ENCODE measurements at regions not wholly inside any gene's neighbourhood (a gene's known extent, or its start where the extent isn't known, plus 50 kb on each side); places are given as distances from the start of the nearest gene placed in this dataset.

DNA sequence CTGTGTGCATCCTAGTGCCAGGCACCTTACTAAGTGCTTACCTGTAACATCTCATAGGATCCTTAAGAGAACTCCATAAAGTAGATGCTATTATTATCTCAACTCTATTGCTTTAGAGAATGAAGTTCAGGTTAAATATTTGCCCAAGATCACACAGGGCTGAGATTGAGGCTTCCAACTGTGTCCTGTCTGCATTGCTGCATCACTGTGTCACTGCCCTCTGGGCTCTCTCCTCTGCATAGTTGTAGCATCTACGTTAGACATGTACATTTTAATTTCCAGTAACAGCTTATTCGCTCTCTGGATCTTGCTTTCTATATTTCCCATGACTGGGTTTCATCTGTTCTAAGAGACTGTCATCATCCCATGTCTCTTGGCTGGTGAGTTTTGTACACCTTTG lies 63.6 kb upstream of the FZD8 start:
- Histone ChIP-seq H3K36me3 (ENCODE audit: insufficient read depth, insufficient read length, low read length) (no peaks in the 10 kb centered on the region), H3K9ac (ENCODE audit: insufficient read length, low read depth) (no peak overlapping the region), H3K9me3 (ENCODE audit: insufficient read depth, low read length) (peaks cover 11% of the 10 kb centered on the region; the same call in 1 of the 2 replicates), H3K4me1 (ENCODE audit: insufficient read depth, insufficient read length) (no peaks in the 10 kb centered on the region), H3K27me3 (ENCODE audit: insufficient read depth, insufficient read length) (no peaks in the 10 kb centered on the region), H3K4me3 (ENCODE audit: insufficient read length, low read depth) (no peak overlapping the region)
- TF ChIP-seq YY1 (IDR thresholded peaks at IDR 0.05; ENCODE audit: insufficient read depth, insufficient read length) (no peak), SUZ12 (IDR thresholded peaks at IDR 0.05; ENCODE audit: extremely low read depth, insufficient read depth, insufficient read length) (no peak), ZNF274 (IDR thresholded peaks at IDR 0.05; ENCODE audit: low read depth, low read length) (no peak)
- DNase-seq (ENCODE audit: low read depth, low spot score): no peak

DNA sequence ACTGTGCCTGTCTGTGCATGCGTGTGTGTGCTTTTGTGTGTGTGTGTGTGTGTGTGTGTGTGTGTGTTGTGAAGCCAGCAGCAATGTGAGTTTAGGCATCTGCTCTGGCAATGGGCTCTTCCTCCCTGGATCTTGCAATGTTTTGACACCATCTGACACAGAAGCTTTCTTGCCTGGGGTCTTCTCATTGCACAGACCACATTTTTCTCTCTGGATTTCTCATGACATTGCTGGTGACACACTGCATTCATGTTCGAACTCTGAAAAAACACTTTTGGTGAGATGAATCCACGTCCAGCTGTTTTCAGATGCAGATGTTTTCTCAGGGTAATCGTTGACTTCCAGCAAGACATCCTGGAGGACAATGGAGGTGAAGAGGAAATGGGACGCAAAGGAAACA lies 63.0 kb upstream of the FZD8 start:
- Histone ChIP-seq H3K9ac (ENCODE audit: insufficient read length, low read depth) (no peak overlapping the region), H3K36me3 (ENCODE audit: insufficient read depth, insufficient read length, low read length) (no peaks in the 10 kb centered on the region), H3K9me3 (ENCODE audit: insufficient read depth, low read length) (peaks cover 11% of the 10 kb centered on the region; the same call in 1 of the 2 replicates), H3K4me1 (ENCODE audit: insufficient read depth, insufficient read length) (no peaks in the 10 kb centered on the region), H3K4me3 (ENCODE audit: insufficient read length, low read depth) (no peak overlapping the region), H3K27me3 (ENCODE audit: insufficient read depth, insufficient read length) (no peaks in the 10 kb centered on the region)
- no peak for TF ChIP-seq YY1 (IDR thresholded peaks at IDR 0.05; ENCODE audit: insufficient read depth, insufficient read length)
- TF ChIP-seq SUZ12 (IDR thresholded peaks at IDR 0.05; ENCODE audit: extremely low read depth, insufficient read depth, insufficient read length): no peak
- TF ChIP-seq ZNF274 (IDR thresholded peaks at IDR 0.05; ENCODE audit: low read depth, low read length): no peak
- DNase-seq (ENCODE audit: low read depth, low spot score): no peak

DNA sequence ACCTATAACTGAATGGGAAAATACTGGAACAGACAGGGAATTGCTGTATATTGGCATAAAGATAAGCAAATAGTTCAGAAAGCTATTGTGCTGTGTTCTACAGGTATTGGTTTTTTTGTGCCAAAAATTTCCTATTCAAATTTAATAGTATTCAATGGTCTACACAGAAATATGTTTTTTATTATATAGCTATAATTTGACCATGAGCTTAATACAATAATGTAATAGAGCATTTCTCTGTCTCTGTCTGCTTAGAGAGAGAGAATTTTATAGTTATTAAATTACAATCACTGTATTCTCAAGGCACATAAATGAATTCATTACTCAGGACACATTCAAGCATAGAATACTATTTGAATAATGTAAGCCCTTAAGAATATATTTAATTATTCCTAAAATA lies 62.3 kb upstream of the FZD8 start:
- no peak for TF ChIP-seq YY1 (IDR thresholded peaks at IDR 0.05; ENCODE audit: insufficient read depth, insufficient read length)
- TF ChIP-seq ZNF274 (IDR thresholded peaks at IDR 0.05; ENCODE audit: low read depth, low read length): no peak
- no peak for TF ChIP-seq SUZ12 (IDR thresholded peaks at IDR 0.05; ENCODE audit: extremely low read depth, insufficient read depth, insufficient read length)
- H3K4me3 ChIP-seq (ENCODE audit: insufficient read length, low read depth): no peak overlapping the region
- peaks cover 11% of the 10 kb centered on the region; the same call in 1 of the 2 replicates for H3K9me3 ChIP-seq (ENCODE audit: insufficient read depth, low read length)
- H3K27me3 ChIP-seq (ENCODE audit: insufficient read depth, insufficient read length): no peaks in the 10 kb centered on the region
- DNase-seq (ENCODE audit: low read depth, low spot score): no peak
- H3K9ac ChIP-seq (ENCODE audit: insufficient read length, low read depth): no peak overlapping the region
- no peaks in the 10 kb centered on the region for H3K4me1 ChIP-seq (ENCODE audit: insufficient read depth, insufficient read length)
- H3K36me3 ChIP-seq (ENCODE audit: insufficient read depth, insufficient read length, low read length): no peaks in the 10 kb centered on the region

DNA sequence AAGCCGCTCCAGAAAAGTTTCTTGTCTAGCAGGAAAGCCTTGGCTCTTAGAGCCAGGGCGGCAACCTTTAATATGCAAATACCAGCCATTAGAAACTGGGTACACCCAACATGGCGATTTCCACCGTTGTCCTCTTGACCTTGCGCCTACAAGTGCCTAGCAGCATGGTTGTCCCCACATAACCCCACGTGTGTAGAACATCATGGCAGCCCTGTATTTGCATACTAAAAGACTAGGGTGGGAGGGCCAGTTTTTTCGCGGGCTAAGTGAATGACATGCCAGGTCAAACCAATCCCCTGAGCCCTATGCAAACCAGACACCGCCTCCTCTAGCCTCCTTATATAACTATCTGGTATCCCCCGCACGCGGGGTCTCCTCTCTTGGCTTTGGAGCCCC lies 58.4 kb upstream of the FZD8 start:
- no peak overlapping the region for H3K4me3 ChIP-seq (ENCODE audit: insufficient read length, low read depth)
- TF ChIP-seq YY1 (IDR thresholded peaks at IDR 0.05; ENCODE audit: insufficient read depth, insufficient read length) (no peak), ZNF274 (IDR thresholded peaks at IDR 0.05; ENCODE audit: low read depth, low read length) (no peak), SUZ12 (IDR thresholded peaks at IDR 0.05; ENCODE audit: extremely low read depth, insufficient read depth, insufficient read length) (no peak)

DNA sequence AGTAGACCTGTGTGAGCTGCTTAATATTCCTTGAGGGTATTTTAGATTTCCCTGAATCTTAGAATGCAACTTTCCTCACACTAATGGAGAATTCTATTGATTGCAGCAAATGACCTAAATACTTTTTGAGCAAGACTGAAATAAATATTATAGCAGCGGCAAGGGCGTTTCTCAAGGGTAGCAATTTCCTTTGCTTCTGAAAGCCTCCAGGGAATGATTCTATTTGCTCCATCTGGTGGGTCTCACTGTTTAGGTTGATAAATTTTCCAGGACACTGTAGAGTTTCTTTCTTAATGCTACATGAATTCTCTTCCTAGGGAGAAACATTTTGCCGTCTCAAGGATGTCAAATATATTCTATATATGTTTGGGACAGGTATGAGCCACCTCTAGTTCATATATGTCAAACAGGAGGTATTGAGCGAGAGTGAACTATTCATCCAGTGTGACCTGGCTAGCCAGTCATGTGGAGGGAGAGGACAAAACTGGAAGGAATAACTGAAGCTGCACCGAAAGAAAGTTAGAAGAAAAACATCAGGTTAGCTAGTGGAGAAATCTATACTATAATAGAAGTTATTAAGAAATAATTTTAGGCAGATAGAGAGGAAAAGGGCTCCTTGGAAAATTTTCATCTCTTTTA lies 57.9 kb upstream of the FZD8 start:
- Histone ChIP-seq H3K4me1 (ENCODE audit: insufficient read depth, insufficient read length) (no peaks in the 10 kb centered on the region), H3K9ac (ENCODE audit: insufficient read length, low read depth) (no peak overlapping the region), H3K9me3 (ENCODE audit: insufficient read depth, low read length) (no peaks in the 10 kb centered on the region), H3K36me3 (ENCODE audit: insufficient read depth, insufficient read length, low read length) (no peaks in the 10 kb centered on the region), H3K4me3 (ENCODE audit: insufficient read length, low read depth) (no peak overlapping the region), H3K27me3 (ENCODE audit: insufficient read depth, insufficient read length) (peaks cover under 1% of the 10 kb centered on the region)
- no peak for TF ChIP-seq ZNF274 (IDR thresholded peaks at IDR 0.05; ENCODE audit: low read depth, low read length)
- no peak for TF ChIP-seq SUZ12 (IDR thresholded peaks at IDR 0.05; ENCODE audit: extremely low read depth, insufficient read depth, insufficient read length)
- no peak for TF ChIP-seq YY1 (IDR thresholded peaks at IDR 0.05; ENCODE audit: insufficient read depth, insufficient read length)
- no peak for DNase-seq (ENCODE audit: low read depth, low spot score)

More for the DNA sequence above, 58.4 kb upstream of the FZD8 start:
- DNase-seq (ENCODE audit: low read depth, low spot score): no peak
- Histone ChIP-seq H3K9me3 (ENCODE audit: insufficient read depth, low read length) (no peaks in the 10 kb centered on the region), H3K9ac (ENCODE audit: insufficient read length, low read depth) (no peak overlapping the region), H3K27me3 (ENCODE audit: insufficient read depth, insufficient read length) (no peaks in the 10 kb centered on the region), H3K36me3 (ENCODE audit: insufficient read depth, insufficient read length, low read length) (no peaks in the 10 kb centered on the region), H3K4me1 (ENCODE audit: insufficient read depth, insufficient read length) (no peaks in the 10 kb centered on the region)

DNA sequence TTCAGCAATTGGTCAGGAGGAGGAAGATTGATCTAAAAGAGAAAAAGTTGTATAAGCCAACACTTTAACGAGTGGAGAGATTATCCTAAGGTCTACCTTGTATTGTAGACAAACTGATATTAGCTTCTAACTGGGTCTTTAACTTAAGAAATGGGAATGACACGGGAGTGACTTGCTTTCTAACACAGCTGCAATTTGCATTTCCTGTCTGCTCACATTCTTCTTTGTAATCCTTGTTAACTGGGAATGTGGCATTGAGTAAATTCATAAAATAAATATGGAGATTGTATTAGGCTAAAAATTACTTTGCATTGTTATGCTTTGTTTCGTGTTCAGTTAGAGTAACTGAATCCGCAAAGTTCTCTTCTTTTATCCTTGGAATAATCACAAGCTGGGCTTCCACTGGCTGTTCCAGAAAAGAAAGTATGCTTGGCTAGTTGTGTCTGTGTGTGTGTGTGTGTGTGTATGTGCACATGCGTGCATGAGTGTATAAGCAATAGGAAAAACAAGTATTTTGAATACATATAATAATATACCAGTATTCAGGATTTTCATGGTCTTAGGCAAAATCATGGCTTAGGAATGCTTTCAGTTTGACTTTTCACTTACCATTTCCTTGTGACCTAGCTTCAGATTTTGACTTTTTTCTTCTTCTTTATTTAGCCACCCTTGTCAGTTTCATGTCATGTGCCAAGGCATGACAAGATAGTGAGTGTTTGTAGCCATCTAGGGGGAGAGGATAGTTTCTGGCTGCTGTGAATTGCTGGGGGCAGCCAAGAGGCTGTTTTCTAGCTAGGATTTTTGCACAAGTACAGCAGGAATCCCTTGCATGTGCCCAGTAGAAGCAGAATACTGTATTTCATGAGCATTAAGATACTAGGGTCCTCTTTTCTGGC lies 54.5 kb upstream of the FZD8 start:
- H3K4me3 ChIP-seq (ENCODE audit: insufficient read length, low read depth): no peak overlapping the region
- no peak overlapping the region for H3K9ac ChIP-seq (ENCODE audit: insufficient read length, low read depth)
- no peaks in the 10 kb centered on the region for H3K4me1 ChIP-seq (ENCODE audit: insufficient read depth, insufficient read length)
- no peaks in the 10 kb centered on the region for H3K9me3 ChIP-seq (ENCODE audit: insufficient read depth, low read length)
- H3K36me3 ChIP-seq (ENCODE audit: insufficient read depth, insufficient read length, low read length): no peaks in the 10 kb centered on the region
- peaks cover 9% of the 10 kb centered on the region for H3K27me3 ChIP-seq (ENCODE audit: insufficient read depth, insufficient read length)
- no peak for DNase-seq (ENCODE audit: low read depth, low spot score)
- TF ChIP-seq SUZ12 (IDR thresholded peaks at IDR 0.05; ENCODE audit: extremely low read depth, insufficient read depth, insufficient read length): no peak
- TF ChIP-seq ZNF274 (IDR thresholded peaks at IDR 0.05; ENCODE audit: low read depth, low read length): no peak
- no peak for TF ChIP-seq YY1 (IDR thresholded peaks at IDR 0.05; ENCODE audit: insufficient read depth, insufficient read length)

DNA sequence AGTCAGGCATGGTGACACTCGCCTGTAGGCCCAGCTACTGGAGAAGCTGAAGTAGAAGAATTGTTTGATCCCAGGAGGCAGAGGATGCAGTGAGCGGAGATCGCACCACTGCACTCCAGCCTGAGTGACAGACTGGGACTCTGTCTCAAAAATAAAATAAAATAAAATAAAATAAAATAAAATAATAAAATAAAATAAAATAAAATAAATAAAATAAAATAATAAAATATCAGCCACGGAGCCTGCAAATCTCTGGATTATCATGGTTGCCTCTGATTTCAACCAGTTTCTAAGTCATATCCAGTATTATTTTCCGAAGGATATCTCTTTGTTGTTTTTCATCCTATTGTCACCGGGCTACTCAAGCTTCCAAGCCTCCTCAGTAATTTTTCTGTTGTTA lies 51.7 kb upstream of the FZD8 start:
- Histone ChIP-seq H3K36me3 (ENCODE audit: insufficient read depth, insufficient read length, low read length) (no peaks in the 10 kb centered on the region), H3K27me3 (ENCODE audit: insufficient read depth, insufficient read length) (peaks cover 29% of the 10 kb centered on the region), H3K4me3 (ENCODE audit: insufficient read length, low read depth) (no peak overlapping the region), H3K9me3 (ENCODE audit: insufficient read depth, low read length) (no peaks in the 10 kb centered on the region), H3K9ac (ENCODE audit: insufficient read length, low read depth) (no peak overlapping the region), H3K4me1 (ENCODE audit: insufficient read depth, insufficient read length) (no peaks in the 10 kb centered on the region)
- TF ChIP-seq ZNF274 (IDR thresholded peaks at IDR 0.05; ENCODE audit: low read depth, low read length) (no peak), SUZ12 (IDR thresholded peaks at IDR 0.05; ENCODE audit: extremely low read depth, insufficient read depth, insufficient read length) (no peak), YY1 (IDR thresholded peaks at IDR 0.05; ENCODE audit: insufficient read depth, insufficient read length) (no peak)
- DNase-seq (ENCODE audit: low read depth, low spot score): no peak

Data from NT2/D1 (cell line).